Thoracic aorta (tissue), 2 donors: ENCODE measurements at regions not wholly inside any gene's neighbourhood (a gene's known extent, or its start where the extent isn't known, plus 50 kb on each side); places are given as distances from the start of the nearest gene placed in this dataset.

ENCODE experiments used
- ATAC-seq: fragments of 150-250 bp; one replicate; pipeline ENCODE4 v1.8.0; 2017; ENCODE audit warnings: low read depth; ENCODE audit not compliant: insufficient number of reproducible peaks, low FRiP score
- DNase-seq: peaks from one replicate; pipeline ENCODE4 v3.0.0-alpha.2; 2020; ENCODE audit warnings: low spot score
- H3K27ac ChIP-seq, 2 donors: fragments of 200-600 bp; sonication (generic); 1 replicate in 1 of 2; 2 replicates in 1 of 2; pipeline ENCODE4 v1.5.1; 2016; ENCODE audit warnings: mild to moderate bottlenecking in 2 of 2, moderate library complexity in 2 of 2
- H3K27me3 ChIP-seq: fragments of 200-600 bp; sonication (generic); replicated peaks from 2 replicates; pipeline ENCODE4 v1.6.0; 2016; ENCODE audit warnings: mild to moderate bottlenecking; ENCODE audit not compliant: insufficient read depth
- H3K36me3 ChIP-seq: fragments of 200-600 bp; sonication (generic); one replicate; pipeline ENCODE4 v1.5.1; 2016
- H3K4me1 ChIP-seq, 2 donors: fragments of 200-600 bp; sonication (generic); 1 replicate in 1 of 2; 2 replicates in 1 of 2; pipeline versions ENCODE4 v1.5.1 to v1.6.0; 2016; ENCODE audit warnings: low read depth in 2 of 2, mild to moderate bottlenecking in 1 of 2; ENCODE audit not compliant: control insufficient read depth in 1 of 2
- H3K4me3 ChIP-seq: fragments of 200-600 bp; sonication (generic); 2 replicates; pipeline ENCODE4 v1.5.1; 2016; ENCODE audit warnings: mild to moderate bottlenecking
- H3K9me3 ChIP-seq: fragments of 200-600 bp; sonication (generic); 2 replicates; pipeline ENCODE4 v1.5.1; 2016
- CTCF ChIP-seq: fragments of 200-600 bp; sonication (generic); IDR thresholded peaks from one replicate; pipeline ENCODE4 v1.5.1; 2019; ENCODE audit warnings: antibody characterized with exemption

DNA sequence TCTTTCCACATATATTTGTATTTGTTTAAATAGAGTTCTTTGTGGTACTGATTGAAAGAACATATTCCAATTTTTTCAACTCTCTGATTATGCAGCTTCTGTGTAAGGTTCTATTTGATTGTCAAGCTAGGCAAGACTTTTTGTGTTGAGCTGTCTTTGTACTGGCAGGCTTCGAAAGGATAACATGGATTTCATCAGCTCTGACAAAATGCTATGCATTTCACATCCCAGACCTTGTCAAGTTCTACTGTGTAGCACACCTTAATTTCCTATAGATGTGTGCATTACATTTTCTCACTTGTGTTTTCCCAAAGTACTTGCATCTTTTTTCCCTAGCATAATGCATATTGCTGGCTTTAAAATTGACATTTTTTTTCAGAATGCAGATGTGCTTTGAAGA, 555.0 kb upstream of the GYPC start:
- Histone ChIP-seq H3K4me3 (no peak overlapping the region), H3K27me3 (no peaks in the 10 kb centered on the region), H3K36me3 (no peaks in the 10 kb centered on the region), H3K9me3 (no peaks in the 10 kb centered on the region), H3K27ac (no peak overlapping the region), H3K4me1 (no peaks in the 10 kb centered on the region)
- no peak for TF ChIP-seq CTCF
- DNase-seq (no peak), ATAC-seq (no peak)

DNA sequence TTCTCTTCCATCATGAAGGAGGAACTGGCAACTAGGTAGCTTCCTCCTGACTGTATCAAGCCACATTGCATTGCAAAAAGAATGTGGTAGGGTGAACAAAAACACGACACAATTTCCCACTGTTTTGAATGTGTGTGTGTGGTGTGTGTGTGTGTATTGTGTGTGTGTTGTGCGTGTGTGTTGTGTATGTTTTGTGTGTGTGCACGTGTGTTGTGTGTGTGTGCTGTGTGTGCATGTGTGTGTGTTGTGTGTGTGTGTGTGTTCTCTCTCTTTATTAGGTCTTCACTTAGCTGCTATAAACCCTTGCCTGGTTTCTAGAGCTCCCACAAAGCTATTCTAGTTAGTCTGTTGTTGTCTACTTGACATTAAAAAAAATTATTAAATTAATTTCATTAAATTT, 550.0 kb upstream of the GYPC start:
- no peak overlapping the region for H3K27ac ChIP-seq
- H3K36me3 ChIP-seq: no peaks in the 10 kb centered on the region
- H3K27me3 ChIP-seq: no peaks in the 10 kb centered on the region
- H3K4me3 ChIP-seq: no peak overlapping the region
- H3K9me3 ChIP-seq: no peaks in the 10 kb centered on the region
- H3K4me1 ChIP-seq: no peaks in the 10 kb centered on the region
- ATAC-seq (no peak), DNase-seq (no peak)
- TF ChIP-seq CTCF: no peak

DNA sequence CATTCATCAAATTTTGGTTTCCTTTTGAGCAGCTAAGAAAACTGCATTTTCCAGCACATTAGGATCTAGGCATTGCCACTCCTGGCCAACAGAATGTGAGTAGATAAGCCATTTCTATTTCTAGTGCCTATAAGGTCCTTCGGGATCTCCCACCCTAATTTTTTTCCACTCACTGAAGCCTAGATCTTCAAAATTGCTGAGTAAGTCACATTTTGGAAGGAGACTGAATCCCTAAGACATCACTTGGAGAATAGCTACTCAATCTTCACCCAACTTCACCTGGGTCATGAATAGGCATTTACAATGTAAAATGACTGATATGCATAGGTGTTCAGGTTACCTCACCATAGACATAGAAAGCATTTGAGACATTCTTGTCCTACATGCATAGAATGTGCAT, 548.1 kb upstream of the GYPC start:
- Histone ChIP-seq H3K27ac (no peak overlapping the region), H3K36me3 (no peaks in the 10 kb centered on the region), H3K27me3 (no peaks in the 10 kb centered on the region), H3K4me3 (no peak overlapping the region), H3K9me3 (no peaks in the 10 kb centered on the region), H3K4me1 (no peaks in the 10 kb centered on the region)
- ATAC-seq: no peak
- DNase-seq: no peak
- no peak for TF ChIP-seq CTCF

DNA sequence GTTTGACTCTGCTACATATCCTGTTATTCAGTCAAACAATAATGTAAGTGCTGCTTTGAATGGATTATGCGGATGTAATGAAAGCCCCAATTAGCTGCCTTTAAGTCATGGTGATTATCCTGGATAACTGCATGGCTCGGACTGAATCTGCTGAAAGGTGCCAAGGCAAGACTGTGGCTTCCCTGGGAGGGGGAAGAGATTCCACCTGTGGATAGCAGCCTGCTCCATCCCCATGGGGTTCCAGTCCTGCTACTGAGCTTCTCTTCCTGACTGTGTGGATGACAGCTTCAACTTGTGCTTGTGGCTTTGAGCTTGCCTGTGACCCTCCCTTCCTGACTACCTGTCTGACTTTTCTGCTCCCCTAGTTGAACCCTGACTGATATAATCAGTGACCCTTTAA, 540.0 kb upstream of the GYPC start:
- no peaks in the 10 kb centered on the region for H3K36me3 ChIP-seq
- no peaks in the 10 kb centered on the region for H3K27me3 ChIP-seq
- no peak for ATAC-seq
- no peak overlapping the region for H3K27ac ChIP-seq
- no peak overlapping the region for H3K4me3 ChIP-seq
- DNase-seq: no peak
- no peaks in the 10 kb centered on the region for H3K9me3 ChIP-seq
- TF ChIP-seq CTCF: no peak
- H3K4me1 ChIP-seq: no peaks in the 10 kb centered on the region

GRCh38 chr2:126117886-126118285, 538.1 kb upstream of the GYPC start:
- no peak for DNase-seq
- Histone ChIP-seq H3K27me3 (no peaks in the 10 kb centered on the region), H3K9me3 (no peaks in the 10 kb centered on the region), H3K36me3 (no peaks in the 10 kb centered on the region), H3K4me1 (no peaks in the 10 kb centered on the region), H3K27ac (no peak overlapping the region), H3K4me3 (no peak overlapping the region)
- TF ChIP-seq CTCF: no peak
- no peak for ATAC-seq
